Activated naive CD4-positive, alpha-beta T cell treated with anti-CD3 and anti-CD28 coated beads for 36 hours (primary cell): ENCODE measurements at regions not wholly inside any gene's neighbourhood (a gene's known extent, or its start where the extent isn't known, plus 50 kb on each side); places are given as distances from the start of the nearest gene placed in this dataset.
"Not testable (repeated sequence)": the region's sequence is repeated elsewhere in the genome, so short reads cannot be mapped to it uniquely, and the experiment has no call there.

Source experiments
- CTCF ChIA-PET: fragments of 350-600 bp; sonication (Branson Sonifier 250); formaldehyde crosslinking; loops from one replicate; lab custom pipeline; 2021; ENCODE audit warnings: antibody characterized with exemption; lab: Charles Lee
- DNase-seq: peaks from one replicate; pipeline ENCODE4 v3.0.0-alpha.2; 2020
- H3K27ac Mint-ChIP-seq: one replicate; pipeline ENCODE4 v1.8.0; 2021; ENCODE audit warnings: mild to moderate bottlenecking, mixed read lengths
- H3K27me3 Mint-ChIP-seq: one replicate; pipeline ENCODE4 v1.8.0; 2021; ENCODE audit warnings: low read depth, mixed read lengths
- H3K36me3 Mint-ChIP-seq: one replicate; pipeline ENCODE4 v1.8.0; 2021; ENCODE audit warnings: low read depth, mixed read lengths
- H3K4me1 Mint-ChIP-seq: one replicate; pipeline ENCODE4 v1.8.0; 2021; ENCODE audit warnings: low read depth, mixed read lengths
- H3K4me3 Mint-ChIP-seq: one replicate; pipeline ENCODE4 v1.8.0; 2021; ENCODE audit warnings: mild to moderate bottlenecking, moderate library complexity, mixed read lengths
- H3K9me3 Mint-ChIP-seq: one replicate; pipeline ENCODE4 v1.8.0; 2021; ENCODE audit warnings: mixed read lengths
- intact Hi-C: fragments of 100-400 bp; cut with micrococcal nuclease; formaldehyde crosslinking; loops from one replicate; pipeline ENCODE4 v1.15.1; 2023

GRCh38 chr12:42030588-42030987 lies 114.1 kb downstream of the GXYLT1 start:
- Mint-ChIP-seq H3K4me3 (no peak overlapping the region), H3K27me3 (no peaks in the 10 kb centered on the region), H3K36me3 (no peaks in the 10 kb centered on the region), H3K27ac (no peak overlapping the region), H3K9me3 (no peaks in the 10 kb centered on the region), H3K4me1 (no peaks in the 10 kb centered on the region)
- intact Hi-C loops: no loop called here
- CTCF ChIA-PET: no interaction called here
- no peak for DNase-seq

GRCh38 chr12:42027546-42027945 lies 117.1 kb downstream of the GXYLT1 start:
- CTCF ChIA-PET: no interaction called here
- peaks cover 8% of the 10 kb centered on the region for H3K4me1 Mint-ChIP-seq
- intact Hi-C loops: loop anchor here (10.0 kb wide), 2 partner anchors 443 to 663 kb away; no protein-coding TSS in a partner anchor
- H3K36me3 Mint-ChIP-seq: no peaks in the 10 kb centered on the region
- no peak overlapping the region for H3K4me3 Mint-ChIP-seq
- H3K27ac Mint-ChIP-seq: no peak overlapping the region
- H3K9me3 Mint-ChIP-seq: no peaks in the 10 kb centered on the region
- DNase-seq: no peak
- H3K27me3 Mint-ChIP-seq: peaks cover 7% of the 10 kb centered on the region

- DNase-seq: no peak
- Mint-ChIP-seq H3K27ac (no peak overlapping the region), H3K4me1 (peaks cover 8% of the 10 kb centered on the region), H3K9me3 (no peaks in the 10 kb centered on the region), H3K27me3 (peaks cover 7% of the 10 kb centered on the region), H3K36me3 (no peaks in the 10 kb centered on the region), H3K4me3 (no peak overlapping the region)
- CTCF ChIA-PET: interaction anchor here (0.6 to 3.0 kb wide), 28 partner anchors 8 to 1681 kb away, joined by 3 to 18 read pairs (median 4); no protein-coding TSS in a partner anchor
- intact Hi-C loops: loop anchor here (1.0 to 10.0 kb wide), 9 partner anchors 92 to 1078 kb away; no protein-coding TSS in a partner anchor
Measured at GRCh38 chr12:42024495-42024830, 120.2 kb downstream of the GXYLT1 start.

GRCh38 chr12:42023733-42024494 lies 120.8 kb downstream of the GXYLT1 start:
- Mint-ChIP-seq H3K4me3 (peak overlapping the region; percentile 51), H3K36me3 (no peaks in the 10 kb centered on the region), H3K9me3 (no peaks in the 10 kb centered on the region), H3K27ac (no peak overlapping the region), H3K4me1 (peaks cover 8% of the 10 kb centered on the region), H3K27me3 (peaks cover 7% of the 10 kb centered on the region)
- CTCF ChIA-PET: interaction anchor here (0.5 to 3.0 kb wide), 32 partner anchors 8 to 1682 kb away, joined by 3 to 18 read pairs (median 4); no protein-coding TSS in a partner anchor
- intact Hi-C loops: loop anchor here (1.0 to 10.0 kb wide), 9 partner anchors 92 to 1078 kb away; no protein-coding TSS in a partner anchor
- DNase-seq: peak; percentile 80

- H3K4me1 Mint-ChIP-seq, H3K27me3 Mint-ChIP-seq, CTCF ChIA-PET, H3K27ac Mint-ChIP-seq, H3K9me3 Mint-ChIP-seq, DNase-seq, H3K36me3 Mint-ChIP-seq, H3K4me3 Mint-ChIP-seq: not testable (repeated sequence)
- intact Hi-C loops: loop anchor here (5.0 to 10.0 kb wide), 5 partner anchors 90 to 657 kb away; no protein-coding TSS in a partner anchor
Measured at GRCh38 chr12:42021937-42022336, 122.7 kb downstream of the GXYLT1 start.

GRCh38 chr12:42021469-42021868 lies 123.2 kb downstream of the GXYLT1 start:
- Mint-ChIP-seq H3K27me3 (peaks cover 7% of the 10 kb centered on the region), H3K36me3 (no peaks in the 10 kb centered on the region), H3K27ac (no peak overlapping the region), H3K4me1 (peaks cover 8% of the 10 kb centered on the region), H3K4me3 (no peak overlapping the region), H3K9me3 (no peaks in the 10 kb centered on the region)
- intact Hi-C loops: loop anchor here (5.0 to 10.0 kb wide), 5 partner anchors 89 to 657 kb away; no protein-coding TSS in a partner anchor
- no peak for DNase-seq
- CTCF ChIA-PET: no interaction called here

- CTCF ChIA-PET: interaction anchor here (0.9 kb wide), 1 partner anchor 352 kb away, joined by 4 read pairs; no protein-coding TSS in a partner anchor
- intact Hi-C loops: loop anchor here (5.0 to 10.0 kb wide), 5 partner anchors 88 to 655 kb away; no protein-coding TSS in a partner anchor
- H3K36me3 Mint-ChIP-seq: no peaks in the 10 kb centered on the region
- H3K4me3 Mint-ChIP-seq: no peak overlapping the region
- H3K27ac Mint-ChIP-seq: no peak overlapping the region
- no peak for DNase-seq
- peaks cover 7% of the 10 kb centered on the region for H3K27me3 Mint-ChIP-seq
- peaks cover 8% of the 10 kb centered on the region for H3K4me1 Mint-ChIP-seq
- no peaks in the 10 kb centered on the region for H3K9me3 Mint-ChIP-seq
Measured at GRCh38 chr12:42020226-42020625, 124.4 kb downstream of the GXYLT1 start.

- DNase-seq: no peak
- Mint-ChIP-seq H3K27me3 (peaks cover 7% of the 10 kb centered on the region), H3K36me3 (no peaks in the 10 kb centered on the region), H3K4me3 (no peak overlapping the region), H3K4me1 (peaks cover 8% of the 10 kb centered on the region), H3K27ac (no peak overlapping the region), H3K9me3 (no peaks in the 10 kb centered on the region)
- intact Hi-C loops: loop anchor here (5.0 to 10.0 kb wide), 5 partner anchors 87 to 655 kb away; no protein-coding TSS in a partner anchor
- CTCF ChIA-PET: interaction anchor here (0.6 kb wide), 2 partner anchors 13 to 526 kb away, joined by 4 to 5 read pairs; no protein-coding TSS in a partner anchor
Measured at GRCh38 chr12:42019746-42020145, 124.9 kb downstream of the GXYLT1 start.

GRCh38 chr12:42017051-42017450 lies 127.6 kb downstream of the GXYLT1 start:
- intact Hi-C loops: no loop called here
- H3K9me3 Mint-ChIP-seq: no peaks in the 10 kb centered on the region
- H3K27me3 Mint-ChIP-seq: no peaks in the 10 kb centered on the region
- no peaks in the 10 kb centered on the region for H3K4me1 Mint-ChIP-seq
- H3K4me3 Mint-ChIP-seq: no peak overlapping the region
- CTCF ChIA-PET: interaction anchor here (0.6 to 0.7 kb wide), 2 partner anchors 201 to 390 kb away, joined by 3 read pairs; no protein-coding TSS in a partner anchor
- DNase-seq: no peak
- no peak overlapping the region for H3K27ac Mint-ChIP-seq
- no peaks in the 10 kb centered on the region for H3K36me3 Mint-ChIP-seq

GRCh38 chr12:42015051-42015461 lies 129.6 kb downstream of the GXYLT1 start:
- CTCF ChIA-PET: interaction anchor here (2.6 kb wide), 1 partner anchor 9 kb away, joined by 18 read pairs; no protein-coding TSS in a partner anchor
- Mint-ChIP-seq H3K4me1 (no peaks in the 10 kb centered on the region), H3K9me3 (no peaks in the 10 kb centered on the region), H3K27me3 (no peaks in the 10 kb centered on the region), H3K4me3 (no peak overlapping the region), H3K36me3 (no peaks in the 10 kb centered on the region), H3K27ac (no peak overlapping the region)
- intact Hi-C loops: no loop called here
- no peak for DNase-seq

GRCh38 chr12:42012501-42012900 lies 132.2 kb downstream of the GXYLT1 start:
- H3K36me3 Mint-ChIP-seq, DNase-seq, H3K9me3 Mint-ChIP-seq, H3K4me3 Mint-ChIP-seq, intact Hi-C loops, H3K27me3 Mint-ChIP-seq, H3K4me1 Mint-ChIP-seq, H3K27ac Mint-ChIP-seq: not testable (repeated sequence)
- CTCF ChIA-PET: interaction anchor here (0.7 to 1.0 kb wide), 3 partner anchors 11 to 42 kb away, joined by 3 to 4 read pairs (median 3); no protein-coding TSS in a partner anchor

GRCh38 chr12:42010715-42011114 lies 134.0 kb downstream of the GXYLT1 start:
- intact Hi-C loops: no loop called here
- Mint-ChIP-seq H3K36me3 (no peaks in the 10 kb centered on the region), H3K9me3 (no peaks in the 10 kb centered on the region), H3K27me3 (no peaks in the 10 kb centered on the region), H3K4me1 (no peaks in the 10 kb centered on the region), H3K4me3 (no peak overlapping the region), H3K27ac (no peak overlapping the region)
- CTCF ChIA-PET: no interaction called here
- no peak for DNase-seq
